Colonic mucosa (tissue), 4 donors: ENCODE measurements at regions not wholly inside any gene's neighbourhood (a gene's known extent, or its start where the extent isn't known, plus 50 kb on each side); places are given as distances from the start of the nearest gene placed in this dataset.

Experiments
- DNase-seq: peaks from one replicate; pipeline ENCODE4 v3.0.0-alpha.2; 2020
- H3K27ac ChIP-seq: fragments of 200-600 bp; one replicate; pipeline ENCODE4 v1.8.0; 2021
- H3K27me3 ChIP-seq: fragments of 200-600 bp; one replicate; pipeline ENCODE4 v1.8.0; 2021
- H3K36me3 ChIP-seq: fragments of 200-600 bp; one replicate; pipeline ENCODE4 v1.8.0; 2021
- H3K4me1 ChIP-seq: fragments of 200-600 bp; one replicate; pipeline ENCODE4 v1.8.0; 2021; ENCODE audit warnings: mild to moderate bottlenecking
- H3K4me3 ChIP-seq: fragments of 200-600 bp; one replicate; pipeline ENCODE4 v1.8.0; 2021
- H3K9ac ChIP-seq, 2 donors: one replicate each; pipeline ENCODE4 v1.7.0; 2013; ENCODE audit warnings: control low read depth in 2 of 2, low read depth in 2 of 2, low read length in 2 of 2
- H3K9me3 ChIP-seq: fragments of 200-600 bp; one replicate; pipeline ENCODE4 v1.8.0; 2021
- CTCF ChIP-seq: fragments of 200-600 bp; IDR thresholded peaks from one replicate; pipeline ENCODE4 v1.8.0; 2022; ENCODE audit warnings: antibody characterized with exemption, mild to moderate bottlenecking
- intact Hi-C: fragments of 100-400 bp; cut with DNase I; formaldehyde crosslinking; loops from one replicate; pipeline ENCODE4 v1.14.1; 2022
- donor health status: healthy.
- donor health status: DM: no; HTN: no; CAD: no.
- donor health status: DM: no; HTN: no; CAD: no.

DNA sequence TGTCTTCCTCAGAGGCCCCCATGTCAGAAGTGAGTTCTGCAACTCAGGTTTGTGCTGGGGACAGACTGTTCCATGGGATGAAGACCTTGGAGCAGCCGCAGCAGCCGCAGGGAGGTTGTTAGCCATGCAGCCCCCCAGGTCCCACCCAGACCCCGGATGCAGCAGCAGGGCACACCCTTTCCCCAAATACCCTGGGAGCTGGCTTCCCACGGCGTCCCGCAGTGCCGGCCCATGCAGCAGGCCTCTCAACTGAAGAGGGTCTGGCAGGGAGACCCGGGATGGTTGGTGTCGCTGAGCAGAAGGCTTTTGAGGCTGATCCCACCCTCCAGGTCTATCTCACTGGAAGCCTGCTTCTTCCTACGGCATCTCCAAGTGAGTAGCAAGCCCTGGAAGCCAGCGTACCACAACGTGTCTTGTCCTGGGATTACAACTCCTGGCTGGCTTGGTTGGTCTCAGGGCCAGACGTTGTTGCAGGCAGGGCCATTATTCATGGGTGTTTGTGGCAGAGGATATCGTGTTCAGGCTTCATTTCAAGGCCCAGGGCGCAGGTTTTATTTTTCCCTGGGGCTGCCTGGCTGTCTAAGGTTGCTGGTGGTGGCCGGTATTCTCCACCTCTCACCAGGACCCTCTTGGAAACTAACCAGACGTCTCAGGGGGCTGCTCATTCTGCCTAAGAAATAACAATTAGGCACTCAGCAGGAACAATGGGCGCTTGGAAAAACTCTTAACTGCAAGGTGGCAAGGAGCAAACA, 223.2 kb downstream of the C16orf95 start:
- DNase-seq, result no peak

GRCh38 chr16:87094556-87094865, 222.7 kb downstream of the C16orf95 start:
- H3K4me3 ChIP-seq, result no peak overlapping the region
- H3K36me3 ChIP-seq, result no peaks in the 10 kb centered on the region
- H3K9ac ChIP-seq, result no peak overlapping the region
- DNase-seq, result no peak
- no peaks in the 10 kb centered on the region for H3K9me3 ChIP-seq
- TF ChIP-seq CTCF, result no peak
- no peaks in the 10 kb centered on the region for H3K27me3 ChIP-seq
- no peak overlapping the region for H3K27ac ChIP-seq
- intact Hi-C loops, result no loop called here
- H3K4me1 ChIP-seq, result no peaks in the 10 kb centered on the region

More for the DNA sequence above, 223.2 kb downstream of the C16orf95 start:
- intact Hi-C loops, result no loop called here
- Histone ChIP-seq H3K4me3 (no peak overlapping the region), H3K36me3 (no peaks in the 10 kb centered on the region), H3K9me3 (no peaks in the 10 kb centered on the region), H3K4me1 (no peaks in the 10 kb centered on the region), H3K27ac (no peak overlapping the region), H3K9ac (no peak overlapping the region), H3K27me3 (no peaks in the 10 kb centered on the region)
- no peak for TF ChIP-seq CTCF

DNA sequence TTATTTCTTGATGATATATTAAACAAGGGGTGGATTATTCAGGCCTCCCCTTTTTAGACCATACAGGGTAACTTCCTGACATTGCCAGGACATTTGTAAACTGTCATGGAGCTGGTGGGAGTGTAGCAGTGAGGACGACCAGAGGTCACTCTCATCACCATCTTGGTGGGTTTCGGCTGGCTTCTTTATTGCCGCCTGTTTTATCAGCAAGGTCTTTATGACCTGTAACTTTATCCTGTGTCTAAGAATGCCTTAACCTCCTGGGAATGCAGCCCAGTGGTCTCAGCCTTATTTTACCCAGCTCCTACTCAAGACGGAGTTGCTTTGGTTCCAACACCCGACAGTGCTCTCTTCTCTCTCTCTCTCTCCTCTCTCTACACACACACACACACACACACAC, 221.9 kb downstream of the C16orf95 start:
- Histone ChIP-seq H3K4me1 (no peaks in the 10 kb centered on the region), H3K36me3 (no peaks in the 10 kb centered on the region), H3K9me3 (no peaks in the 10 kb centered on the region), H3K27ac (no peak overlapping the region), H3K27me3 (no peaks in the 10 kb centered on the region), H3K9ac (no peak overlapping the region), H3K4me3 (no peak overlapping the region)
- TF ChIP-seq CTCF, result no peak
- intact Hi-C loops, result no loop called here
- no peak for DNase-seq

- DNase-seq, result no peak
- Histone ChIP-seq H3K9ac (no peak overlapping the region), H3K9me3 (no peaks in the 10 kb centered on the region), H3K4me1 (no peaks in the 10 kb centered on the region), H3K27ac (no peak overlapping the region), H3K4me3 (no peak overlapping the region), H3K36me3 (no peaks in the 10 kb centered on the region), H3K27me3 (no peaks in the 10 kb centered on the region)
- intact Hi-C loops, result no loop called here
- TF ChIP-seq CTCF, result no peak
Measured at GRCh38 chr16:87096746-87097333, 220.4 kb downstream of the C16orf95 start.

GRCh38 chr16:87098361-87098760, 218.8 kb downstream of the C16orf95 start:
- no peak for TF ChIP-seq CTCF
- Histone ChIP-seq H3K27me3 (no peaks in the 10 kb centered on the region), H3K36me3 (no peaks in the 10 kb centered on the region), H3K4me1 (no peaks in the 10 kb centered on the region), H3K9ac (no peak overlapping the region), H3K27ac (no peak overlapping the region), H3K4me3 (no peak overlapping the region), H3K9me3 (no peaks in the 10 kb centered on the region)
- no peak for DNase-seq
- intact Hi-C loops, result no loop called here
